ENCODE measurements at regions not wholly inside any gene's neighbourhood (a gene's known extent, or its start where the extent isn't known, plus 50 kb on each side); places are given as distances from the start of the nearest gene placed in this dataset.
"Not testable (repeated sequence)": the region's sequence is repeated elsewhere in the genome, so short reads cannot be mapped to it uniquely, and the experiment has no call there.

- Mint-ChIP-seq H3K9me3 (peaks cover 24% of the 10 kb centered on the region), H3K4me1 (ENCODE audit: low read depth) (no peaks in the 10 kb centered on the region), H3K4me3 (no peak overlapping the region), H3K27me3 (ENCODE audit: low read depth) (no peaks in the 10 kb centered on the region), H3K27ac (no peak overlapping the region), H3K36me3 (ENCODE audit: low read depth) (no peaks in the 10 kb centered on the region)
Measured at GRCh38 chr17:69695646-69696045, 281.1 kb downstream of the MAP2K6 start.

GRCh38 chr17:69696650-69697049, 282.2 kb downstream of the MAP2K6 start:
- Mint-ChIP-seq H3K27ac (no peak overlapping the region), H3K9me3 (peaks cover 24% of the 10 kb centered on the region), H3K36me3 (ENCODE audit: low read depth) (no peaks in the 10 kb centered on the region), H3K4me1 (ENCODE audit: low read depth) (no peaks in the 10 kb centered on the region), H3K4me3 (no peak overlapping the region), H3K27me3 (ENCODE audit: low read depth) (no peaks in the 10 kb centered on the region)

- H3K4me1 Mint-ChIP-seq (ENCODE audit: low read depth); H3K36me3 Mint-ChIP-seq (ENCODE audit: low read depth); H3K27me3 Mint-ChIP-seq (ENCODE audit: low read depth); H3K4me3 Mint-ChIP-seq; H3K27ac Mint-ChIP-seq: not testable (repeated sequence)
- peaks cover 24% of the 10 kb centered on the region for H3K9me3 Mint-ChIP-seq
Measured at GRCh38 chr17:69698352-69698751, 283.9 kb downstream of the MAP2K6 start.

GRCh38 chr17:69702078-69702477, 287.6 kb downstream of the MAP2K6 start:
- H3K36me3 Mint-ChIP-seq (ENCODE audit: low read depth), result no peaks in the 10 kb centered on the region
- no peak overlapping the region for H3K4me3 Mint-ChIP-seq
- no peak overlapping the region for H3K27ac Mint-ChIP-seq
- H3K4me1 Mint-ChIP-seq (ENCODE audit: low read depth), result no peaks in the 10 kb centered on the region
- no peaks in the 10 kb centered on the region for H3K27me3 Mint-ChIP-seq (ENCODE audit: low read depth)
- H3K9me3 Mint-ChIP-seq, result peaks cover 16% of the 10 kb centered on the region

- Mint-ChIP-seq H3K27ac (no peak overlapping the region), H3K36me3 (ENCODE audit: low read depth) (no peaks in the 10 kb centered on the region), H3K27me3 (ENCODE audit: low read depth) (no peaks in the 10 kb centered on the region), H3K9me3 (peaks cover 10% of the 10 kb centered on the region), H3K4me3 (no peak overlapping the region), H3K4me1 (ENCODE audit: low read depth) (no peaks in the 10 kb centered on the region)
Measured at GRCh38 chr17:69703751-69704150, 289.3 kb downstream of the MAP2K6 start.

- H3K36me3 Mint-ChIP-seq (ENCODE audit: low read depth), result no peaks in the 10 kb centered on the region
- H3K27me3 Mint-ChIP-seq (ENCODE audit: low read depth), result no peaks in the 10 kb centered on the region
- H3K9me3 Mint-ChIP-seq, result peaks cover 3% of the 10 kb centered on the region
- H3K4me3 Mint-ChIP-seq, result no peak overlapping the region
- H3K27ac Mint-ChIP-seq, result no peak overlapping the region
- H3K4me1 Mint-ChIP-seq (ENCODE audit: low read depth), result peaks cover 3% of the 10 kb centered on the region
Measured at GRCh38 chr17:69704935-69705334, 290.4 kb downstream of the MAP2K6 start.

- Mint-ChIP-seq H3K4me3 (no peak overlapping the region), H3K4me1 (ENCODE audit: low read depth) (peaks cover 3% of the 10 kb centered on the region)
Measured at GRCh38 chr17:69706127-69706526, 291.6 kb downstream of the MAP2K6 start.

GRCh38 chr17:69709441-69709840, 294.9 kb downstream of the MAP2K6 start:
- Mint-ChIP-seq H3K27ac (no peak overlapping the region), H3K27me3 (ENCODE audit: low read depth) (no peaks in the 10 kb centered on the region), H3K4me3 (no peak overlapping the region), H3K36me3 (ENCODE audit: low read depth) (no peaks in the 10 kb centered on the region), H3K9me3 (no peaks in the 10 kb centered on the region), H3K4me1 (ENCODE audit: low read depth) (peaks cover 3% of the 10 kb centered on the region)

More at GRCh38 chr17:69706127-69706526, 291.6 kb downstream of the MAP2K6 start:
- Mint-ChIP-seq H3K27me3 (ENCODE audit: low read depth) (no peaks in the 10 kb centered on the region), H3K27ac (no peak overlapping the region), H3K36me3 (ENCODE audit: low read depth) (no peaks in the 10 kb centered on the region), H3K9me3 (no peaks in the 10 kb centered on the region)

GRCh38 chr17:69710926-69711325, 296.4 kb downstream of the MAP2K6 start:
- Mint-ChIP-seq H3K4me1 (ENCODE audit: low read depth) (peaks cover 3% of the 10 kb centered on the region), H3K27ac (no peak overlapping the region), H3K36me3 (ENCODE audit: low read depth) (no peaks in the 10 kb centered on the region), H3K27me3 (ENCODE audit: low read depth) (no peaks in the 10 kb centered on the region), H3K4me3 (no peak overlapping the region), H3K9me3 (peaks cover 10% of the 10 kb centered on the region)

GRCh38 chr17:69711541-69711940, 297.0 kb downstream of the MAP2K6 start:
- Mint-ChIP-seq H3K9me3 (peaks cover 12% of the 10 kb centered on the region), H3K27me3 (ENCODE audit: low read depth) (no peaks in the 10 kb centered on the region), H3K36me3 (ENCODE audit: low read depth) (no peaks in the 10 kb centered on the region), H3K4me3 (no peak overlapping the region), H3K4me1 (ENCODE audit: low read depth) (peaks cover 3% of the 10 kb centered on the region), H3K27ac (no peak overlapping the region)

GRCh38 chr17:69712801-69713311, 298.4 kb downstream of the MAP2K6 start:
- H3K27me3 Mint-ChIP-seq (ENCODE audit: low read depth), result no peaks in the 10 kb centered on the region
- H3K27ac Mint-ChIP-seq, result no peak overlapping the region
- no peaks in the 10 kb centered on the region for H3K36me3 Mint-ChIP-seq (ENCODE audit: low read depth)
- no peak overlapping the region for H3K4me3 Mint-ChIP-seq
- peaks cover 12% of the 10 kb centered on the region for H3K9me3 Mint-ChIP-seq
- H3K4me1 Mint-ChIP-seq (ENCODE audit: low read depth), result peaks cover 3% of the 10 kb centered on the region

GRCh38 chr17:69713815-69714214, 299.3 kb downstream of the MAP2K6 start:
- no peaks in the 10 kb centered on the region for H3K27me3 Mint-ChIP-seq (ENCODE audit: low read depth)
- H3K4me1 Mint-ChIP-seq (ENCODE audit: low read depth), result peaks cover 3% of the 10 kb centered on the region
- H3K4me3 Mint-ChIP-seq, result no peak overlapping the region
- H3K36me3 Mint-ChIP-seq (ENCODE audit: low read depth), result no peaks in the 10 kb centered on the region
- H3K27ac Mint-ChIP-seq, result no peak overlapping the region
- peaks cover 12% of the 10 kb centered on the region for H3K9me3 Mint-ChIP-seq

GRCh38 chr17:69714669-69715068, 300.2 kb downstream of the MAP2K6 start:
- Mint-ChIP-seq H3K9me3 (peaks cover 12% of the 10 kb centered on the region), H3K4me3 (no peak overlapping the region), H3K27ac (no peak overlapping the region), H3K27me3 (ENCODE audit: low read depth) (no peaks in the 10 kb centered on the region), H3K36me3 (ENCODE audit: low read depth) (no peaks in the 10 kb centered on the region), H3K4me1 (ENCODE audit: low read depth) (no peaks in the 10 kb centered on the region)

- Mint-ChIP-seq H3K36me3 (ENCODE audit: low read depth) (no peaks in the 10 kb centered on the region), H3K4me3 (no peak overlapping the region), H3K27ac (no peak overlapping the region), H3K9me3 (peaks cover 12% of the 10 kb centered on the region), H3K4me1 (ENCODE audit: low read depth) (no peaks in the 10 kb centered on the region), H3K27me3 (ENCODE audit: low read depth) (no peaks in the 10 kb centered on the region)
Measured at GRCh38 chr17:69715656-69716055, 301.2 kb downstream of the MAP2K6 start.

GRCh38 chr17:69716556-69716955, 302.1 kb downstream of the MAP2K6 start:
- Mint-ChIP-seq H3K27me3 (ENCODE audit: low read depth) (no peaks in the 10 kb centered on the region), H3K4me3 (no peak overlapping the region), H3K9me3 (peaks cover 12% of the 10 kb centered on the region), H3K4me1 (ENCODE audit: low read depth) (no peaks in the 10 kb centered on the region), H3K36me3 (ENCODE audit: low read depth) (no peaks in the 10 kb centered on the region), H3K27ac (no peak overlapping the region)

- no peak overlapping the region for H3K27ac Mint-ChIP-seq
- H3K9me3 Mint-ChIP-seq, result peaks cover 12% of the 10 kb centered on the region
- no peak overlapping the region for H3K4me3 Mint-ChIP-seq
- no peaks in the 10 kb centered on the region for H3K27me3 Mint-ChIP-seq (ENCODE audit: low read depth)
- H3K4me1 Mint-ChIP-seq (ENCODE audit: low read depth), result no peaks in the 10 kb centered on the region
- no peaks in the 10 kb centered on the region for H3K36me3 Mint-ChIP-seq (ENCODE audit: low read depth)
Measured at GRCh38 chr17:69717214-69717613, 302.7 kb downstream of the MAP2K6 start.

Data from T-helper 1 cell treated with Interleukin-12 subunit alpha and Interleukin-12 subunit beta and Interleukin-4 antibody, amounts not matched to agents 30 μg/mL and 1 μg/mL, for 36 hours (primary cell).